Endothelial cell of umbilical vein (primary cell): ENCODE measurements at regions not wholly inside any gene's neighbourhood (a gene's known extent, or its start where the extent isn't known, plus 50 kb on each side); places are given as distances from the start of the nearest gene placed in this dataset.

Experiments
- BruUV-seq: library from RNA; stranded (reverse); fragments of 400-500 nt; replicated peaks from 2 replicates; lab custom pipeline; 2021; lab: Mats Ljungman, UMichigan
- CTCF ChIA-PET: fragments of 300-600, 350-600 bp; sonication (Branson Sonifier 250); formaldehyde crosslinking; loops from one replicate; lab custom pipeline; 2021; ENCODE audit warnings: antibody characterized with exemption, inconsistent platforms; lab: Charles Lee
- POLR2A ChIA-PET: fragments of 300-600, 350-600 bp; sonication (Branson Sonifier 250); formaldehyde crosslinking; loops from one replicate; lab custom pipeline; 2021; ENCODE audit warnings: antibody characterized with exemption, inconsistent platforms; lab: Charles Lee
- DNase-seq: peaks from one replicate; pipeline ENCODE4 v3.0.0-alpha.2; 2011; ENCODE audit warnings: low read depth, low spot score
- FAIRE-seq: peaks from 2 replicates; lab custom pipeline; 2011; peaks lifted over from hg19 to GRCh38; lab: Jason Lieb, UNC
- H2AFZ ChIP-seq: 2 replicates; pipeline ENCODE4 v1.6.0; 2012; ENCODE audit warnings: low read depth, low read length, control low read depth, inconsistent platforms
- H3K27ac ChIP-seq: 2 replicates; pipeline ENCODE4 v1.5.1; 2011; ENCODE audit warnings: low read depth, mild to moderate bottlenecking, control low read depth, low read length, moderate library complexity; ENCODE audit not compliant: insufficient read depth
- H3K27me3 ChIP-seq, 2 experiments: 2 replicates each; pipeline versions ENCODE4 v1.6.0 to v1.6.1; 2011; ENCODE audit warnings: low read length in 2 of 2, mixed read lengths in 1 of 2; ENCODE audit not compliant: control insufficient read depth in 2 of 2, insufficient read depth in 2 of 2
- H3K36me3 ChIP-seq, 2 experiments: 2 replicates in 1 of 2; 3 replicates in 1 of 2; pipeline ENCODE4 v1.5.1; 2011; ENCODE audit warnings: low read length in 2 of 2, mild to moderate bottlenecking in 1 of 2, moderate library complexity in 1 of 2; ENCODE audit not compliant: control insufficient read depth in 2 of 2, insufficient read depth in 2 of 2; ENCODE audit errors: extremely low read depth in 1 of 2
- H3K4me1 ChIP-seq: 3 replicates; pipeline ENCODE4 v1.5.1; 2011; ENCODE audit warnings: mild to moderate bottlenecking, low read length; ENCODE audit not compliant: control insufficient read depth, insufficient read depth; ENCODE audit errors: extremely low read depth
- H3K4me2 ChIP-seq: 2 replicates; pipeline ENCODE4 v1.6.1; 2011; ENCODE audit warnings: low read length, control low read depth, mixed read lengths; ENCODE audit not compliant: insufficient read depth
- H3K4me3 ChIP-seq, 3 experiments: fragments of 200-600 bp in 1 of 3; sonication (generic), shearing (Covaris generic) in 1 of 3; replicated peaks in 1 of 3; 2 replicates each; pipeline ENCODE4 v1.5.1; 2011 to 2016; ENCODE audit warnings: control low read depth in 3 of 3, low read length in 3 of 3, mild to moderate bottlenecking in 2 of 3, inconsistent platforms in 1 of 3, low read depth in 1 of 3, moderate library complexity in 1 of 3; ENCODE audit not compliant: insufficient read depth in 1 of 3
- H3K79me2 ChIP-seq: 2 replicates; pipeline ENCODE4 v1.6.0; 2012; ENCODE audit warnings: low read length, inconsistent platforms; ENCODE audit not compliant: control insufficient read depth, insufficient read depth
- H3K9ac ChIP-seq: replicated peaks from 2 replicates; pipeline ENCODE3; 2011; ENCODE audit warnings: low read length, control low read depth; ENCODE audit not compliant: insufficient read depth; ENCODE audit errors: extremely low read depth
- H3K9me1 ChIP-seq: replicated peaks from 3 replicates; pipeline ENCODE4 v1.6.0; 2011; ENCODE audit warnings: mild to moderate bottlenecking, low read length; ENCODE audit not compliant: control insufficient read depth, insufficient read depth; ENCODE audit errors: extremely low read depth
- H3K9me3 ChIP-seq: replicated peaks from 2 replicates; pipeline ENCODE4 v1.5.1; 2012; ENCODE audit warnings: low read length, inconsistent platforms; ENCODE audit not compliant: control insufficient read depth, insufficient read depth
- H4K20me1 ChIP-seq: replicated peaks from 2 replicates; pipeline ENCODE3; 2011; ENCODE audit warnings: mild to moderate bottlenecking, low read length; ENCODE audit not compliant: control insufficient read depth, insufficient read depth; ENCODE audit errors: extremely low read depth
- EZH2 ChIP-seq: IDR thresholded peaks from 2 replicates; pipeline ENCODE4 v1.6.1; 2012; ENCODE audit warnings: borderline replicate concordance, low read depth, mild to moderate bottlenecking, moderate library complexity, low read length, inconsistent platforms; ENCODE audit not compliant: severe bottlenecking
- FOS ChIP-seq: IDR thresholded peaks from 2 replicates; pipeline ENCODE4 v1.6.1; 2011; ENCODE audit warnings: mild to moderate bottlenecking, low read length, moderate library complexity, borderline replicate concordance; ENCODE audit not compliant: insufficient read depth
- GATA2 ChIP-seq: IDR thresholded peaks from 2 replicates; pipeline ENCODE4 v1.7.0; 2011; ENCODE audit warnings: low read depth, mild to moderate bottlenecking, moderate library complexity, mixed read lengths, low read length; ENCODE audit not compliant: insufficient read length, insufficient read depth
- MAX ChIP-seq: IDR thresholded peaks from 2 replicates; pipeline ENCODE4 v1.6.1; 2011; ENCODE audit not compliant: insufficient read depth, insufficient read length
- POLR2A ChIP-seq: IDR thresholded peaks from 2 replicates; pipeline ENCODE4 v1.6.1; 2012; ENCODE audit warnings: low read depth, mild to moderate bottlenecking, control low read depth, low read length
- dilution Hi-C: fragments of 300-500 bp; cut with MboI; formaldehyde crosslinking; loops from one replicate; pipeline ENCODE4 v1.15.0; 2019; ENCODE audit warnings: low sequenced_read_pairs; ENCODE audit not compliant: extremely low pct_ligation_motif_present
- intact Hi-C: fragments of 100-400 bp; cut with micrococcal nuclease; formaldehyde crosslinking; loops from one replicate; pipeline ENCODE4 v1.10.0; 2022
- TF ChIP-seq, protein P1 (sequence below), 2 donors: IDR thresholded peaks; 1 replicate in 1 of 2; 2 replicates in 1 of 2; pipeline ENCODE4 v1.5.1; 2011; ENCODE audit warnings: low read length in 2 of 2, mild to moderate bottlenecking in 2 of 2, moderate library complexity in 2 of 2, control low read depth in 1 of 2, inconsistent platforms in 1 of 2, low read depth in 1 of 2; ENCODE audit not compliant: insufficient read depth in 1 of 2; ENCODE audit errors: extremely low read depth in 1 of 2

DNA sequence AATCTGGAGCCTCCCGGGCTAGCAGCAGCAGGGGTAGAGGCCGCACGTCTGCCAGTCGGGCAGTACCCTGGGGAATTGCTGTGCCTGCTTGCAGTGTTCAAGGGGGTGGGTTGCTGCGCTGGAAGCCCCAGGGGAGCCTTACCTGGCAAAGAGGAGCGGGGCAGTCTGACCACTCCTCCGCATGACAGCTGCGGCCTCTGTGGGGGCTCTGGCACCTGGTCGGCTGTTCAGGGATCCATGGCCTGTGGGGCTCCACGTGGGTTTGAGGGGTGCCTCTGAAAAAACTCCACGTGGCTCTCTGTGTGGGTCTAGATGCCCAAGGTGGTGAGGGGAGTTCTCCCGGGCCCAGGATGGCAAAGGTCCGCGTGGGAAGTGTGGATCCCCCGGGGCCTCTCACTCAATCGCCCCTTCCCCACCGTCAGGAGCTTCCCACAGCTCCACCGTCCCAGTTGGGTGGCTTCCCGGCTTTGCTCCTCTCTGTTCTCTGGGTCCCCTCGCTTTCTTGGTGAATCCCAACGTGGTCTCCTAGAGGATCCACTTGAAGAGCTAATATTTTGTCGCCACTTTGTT, 184.5 kb downstream of the EFHB start:
- CTCF ChIA-PET = no interaction called here

More for the DNA sequence above, 184.5 kb downstream of the EFHB start:
- no peak overlapping the region for H2AFZ ChIP-seq
- TF ChIP-seq EZH2 = no peak
- TF ChIP-seq MAX = no peak
- no peak for TF ChIP-seq FOS
- TF ChIP-seq GATA2 = no peak
- no peak for TF ChIP-seq POLR2A
- TF ChIP-seq, protein P1, sequence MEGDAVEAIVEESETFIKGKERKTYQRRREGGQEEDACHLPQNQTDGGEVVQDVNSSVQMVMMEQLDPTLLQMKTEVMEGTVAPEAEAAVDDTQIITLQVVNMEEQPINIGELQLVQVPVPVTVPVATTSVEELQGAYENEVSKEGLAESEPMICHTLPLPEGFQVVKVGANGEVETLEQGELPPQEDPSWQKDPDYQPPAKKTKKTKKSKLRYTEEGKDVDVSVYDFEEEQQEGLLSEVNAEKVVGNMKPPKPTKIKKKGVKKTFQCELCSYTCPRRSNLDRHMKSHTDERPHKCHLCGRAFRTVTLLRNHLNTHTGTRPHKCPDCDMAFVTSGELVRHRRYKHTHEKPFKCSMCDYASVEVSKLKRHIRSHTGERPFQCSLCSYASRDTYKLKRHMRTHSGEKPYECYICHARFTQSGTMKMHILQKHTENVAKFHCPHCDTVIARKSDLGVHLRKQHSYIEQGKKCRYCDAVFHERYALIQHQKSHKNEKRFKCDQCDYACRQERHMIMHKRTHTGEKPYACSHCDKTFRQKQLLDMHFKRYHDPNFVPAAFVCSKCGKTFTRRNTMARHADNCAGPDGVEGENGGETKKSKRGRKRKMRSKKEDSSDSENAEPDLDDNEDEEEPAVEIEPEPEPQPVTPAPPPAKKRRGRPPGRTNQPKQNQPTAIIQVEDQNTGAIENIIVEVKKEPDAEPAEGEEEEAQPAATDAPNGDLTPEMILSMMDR (IDR thresholded peaks at IDR 0.05; ENCODE audit: extremely low read depth in 1 of 2, insufficient read depth in 1 of 2, low read depth in 1 of 2, low read length in 2 of 2) = no peak
- no peaks in the 10 kb centered on the region for H3K27me3 ChIP-seq
- H4K20me1 ChIP-seq = no peaks in the 10 kb centered on the region
- FAIRE-seq (no peak), DNase-seq (no peak)
- peaks cover 5% of the 10 kb centered on the region for H3K9me3 ChIP-seq
- dilution Hi-C loops (no loop called here), intact Hi-C loops (no loop called here)
- POLR2A ChIA-PET = no interaction called here
- H3K4me3 ChIP-seq = no peak overlapping the region
- H3K27ac ChIP-seq = no peak overlapping the region
- H3K4me1 ChIP-seq = no peaks in the 10 kb centered on the region
- H3K36me3 ChIP-seq = no peaks in the 10 kb centered on the region
- H3K9me1 ChIP-seq = no peaks in the 10 kb centered on the region
- BruUV-seq = no TSS peak
- no peaks in the 10 kb centered on the region for H3K79me2 ChIP-seq
- H3K9ac ChIP-seq = no peak overlapping the region
- H3K4me2 ChIP-seq = no peak overlapping the region
